Neuronal stem cell (in vitro differentiated cells): ENCODE measurements at regions not wholly inside any gene's neighbourhood (a gene's known extent, or its start where the extent isn't known, plus 50 kb on each side); places are given as distances from the start of the nearest gene placed in this dataset.

Experiments used
- DNase-seq: peaks from one replicate; pipeline ENCODE4 v3.0.0-alpha.2; 2013; ENCODE audit warnings: low spot score
- H2AFZ ChIP-seq: one replicate; pipeline ENCODE4 v1.6.1; 2013; ENCODE audit warnings: mild to moderate bottlenecking, low read length, inconsistent platforms
- H2AK5ac ChIP-seq: 2 replicates; pipeline ENCODE4 v1.6.1; 2013; ENCODE audit warnings: low read depth, mild to moderate bottlenecking, inconsistent platforms, low read length, moderate library complexity, mixed read lengths
- H2BK120ac ChIP-seq: 2 replicates; pipeline ENCODE4 v1.6.1; 2013; ENCODE audit warnings: low read depth, mild to moderate bottlenecking, inconsistent platforms, low read length, moderate library complexity, mixed read lengths
- H2BK12ac ChIP-seq: one replicate; pipeline ENCODE4 v1.6.1; 2013; ENCODE audit warnings: low read length, inconsistent platforms
- H2BK15ac ChIP-seq: 2 replicates; pipeline ENCODE4 v1.6.1; 2013; ENCODE audit warnings: mild to moderate bottlenecking, low read length, inconsistent platforms, mixed read lengths
- H2BK5ac ChIP-seq: one replicate; pipeline ENCODE4 v1.6.1; 2013; ENCODE audit warnings: inconsistent platforms, mild to moderate bottlenecking, low read length, moderate library complexity
- H3K14ac ChIP-seq: one replicate; pipeline ENCODE4 v1.6.1; 2013; ENCODE audit warnings: low read length, inconsistent platforms
- H3K18ac ChIP-seq: 2 replicates; pipeline ENCODE4 v1.6.1; 2013; ENCODE audit warnings: low read length, inconsistent platforms
- H3K23ac ChIP-seq: 2 replicates; pipeline ENCODE4 v1.6.1; 2013; ENCODE audit warnings: low read depth, mild to moderate bottlenecking, mixed read lengths, low read length, inconsistent platforms; ENCODE audit not compliant: poor library complexity
- H3K27ac ChIP-seq: replicated peaks from 3 replicates; pipeline ENCODE4 v1.5.1; 2013; ENCODE audit warnings: low read length, inconsistent platforms
- H3K27me3 ChIP-seq, 3 experiments: 2 replicates each; pipeline ENCODE4 v1.6.1; 2013; ENCODE audit warnings: low read length in 3 of 3, mild to moderate bottlenecking in 2 of 3, inconsistent platforms in 1 of 3, low read depth in 1 of 3, mixed read lengths in 1 of 3, moderate library complexity in 1 of 3; ENCODE audit not compliant: control insufficient read depth in 3 of 3, insufficient read depth in 3 of 3
- H3K36me3 ChIP-seq, 2 donors: replicated peaks in 1 of 2; 2 replicates each; pipeline ENCODE4 v1.6.1; 2013; ENCODE audit warnings: low read length in 2 of 2; ENCODE audit not compliant: control insufficient read depth in 2 of 2, insufficient read depth in 2 of 2
- H3K4ac ChIP-seq: 2 replicates; pipeline ENCODE4 v1.6.1; 2013; ENCODE audit warnings: inconsistent platforms, mild to moderate bottlenecking, low read length, moderate library complexity
- H3K4me1 ChIP-seq, 2 donors: 1 replicate in 1 of 2; 2 replicates in 1 of 2; pipeline ENCODE4 v1.6.1; 2013; ENCODE audit warnings: low read length in 2 of 2, low read depth in 1 of 2; ENCODE audit not compliant: control insufficient read depth in 2 of 2, insufficient read depth in 1 of 2
- H3K4me2 ChIP-seq: one replicate; pipeline ENCODE4 v1.6.1; 2013; ENCODE audit warnings: mild to moderate bottlenecking, low read length, inconsistent platforms; ENCODE audit not compliant: insufficient read depth, poor library complexity, severe bottlenecking
- H3K4me3 ChIP-seq, 2 donors: 2 replicates each; pipeline ENCODE4 v1.5.1; 2013; ENCODE audit warnings: low read length in 2 of 2, mild to moderate bottlenecking in 2 of 2, inconsistent platforms in 1 of 2, moderate library complexity in 1 of 2
- H3K79me1 ChIP-seq: one replicate; pipeline ENCODE4 v1.6.1; 2013; ENCODE audit warnings: low read depth, mild to moderate bottlenecking, inconsistent platforms, low read length, moderate library complexity
- H3K9ac ChIP-seq: one replicate; pipeline ENCODE4 v1.6.1; 2013; ENCODE audit warnings: mild to moderate bottlenecking, low read depth, low read length, inconsistent platforms; ENCODE audit not compliant: poor library complexity
- H3K9me3 ChIP-seq, 2 donors: replicated peaks in 1 of 2; 2 replicates each; pipeline versions ENCODE3 to v1.6.1; 2013; ENCODE audit warnings: low read length in 2 of 2, mild to moderate bottlenecking in 2 of 2, inconsistent platforms in 1 of 2, low read depth in 1 of 2, mixed read lengths in 1 of 2, moderate library complexity in 1 of 2; ENCODE audit not compliant: control insufficient read depth in 2 of 2, insufficient read depth in 1 of 2
- H4K8ac ChIP-seq: one replicate; pipeline ENCODE4 v1.6.1; 2013; ENCODE audit warnings: low read depth, mild to moderate bottlenecking, inconsistent platforms, low read length, moderate library complexity
- H4K91ac ChIP-seq: one replicate; pipeline ENCODE4 v1.6.1; 2013; ENCODE audit warnings: low read length, low read depth, mild to moderate bottlenecking, inconsistent platforms; ENCODE audit not compliant: poor library complexity
- WGBS, 2 donors: extraction: QIAGEN DNeasy Blood & Tissue Kit; methylation state at CpG; one replicate each; pipeline ENCODE4 v1.1.7; 2013; ENCODE audit warnings: missing lambda C conversion rate in 2 of 2, mixed read lengths in 1 of 2; ENCODE audit not compliant: insufficient read length in 2 of 2, insufficient replicate concordance in 1 of 2; ENCODE audit errors: extremely low coverage in 2 of 2; 5-methylcytosine and 5-hydroxymethylcytosine counted together

DNA sequence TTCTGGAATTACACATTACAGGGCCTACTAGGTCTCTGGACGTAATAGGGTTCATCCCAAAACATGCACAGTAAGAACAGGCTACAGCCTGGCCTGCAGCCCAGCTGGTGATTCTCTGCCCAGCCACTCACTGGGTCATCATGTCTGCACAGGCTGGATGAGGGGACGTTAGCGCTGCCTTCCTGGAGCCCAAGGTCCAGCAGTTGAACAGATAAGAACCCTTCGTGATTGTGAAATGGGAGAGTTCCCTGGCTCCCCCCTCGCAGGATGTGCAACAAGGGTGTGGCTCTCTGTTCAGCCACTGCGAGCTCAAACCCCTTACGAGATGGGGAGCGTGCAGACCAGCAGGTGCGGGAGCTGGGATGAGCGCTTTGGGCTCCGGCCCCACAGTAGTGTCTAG, 200.0 kb upstream of the CDH5 start:
- Histone ChIP-seq H3K36me3 (no peaks in the 10 kb centered on the region), H2BK12ac (no peak overlapping the region), H3K18ac (no peak overlapping the region), H2BK15ac (no peak overlapping the region), H2BK5ac (no peak overlapping the region), H2BK120ac (no peak overlapping the region), H3K4me2 (no peak overlapping the region), H3K4ac (no peak overlapping the region), H2AK5ac (no peak overlapping the region), H3K9ac (no peak overlapping the region), H3K79me1 (no peaks in the 10 kb centered on the region), H3K9me3 (peaks cover 0 to 6% of the 10 kb centered on the region in 2 donors), H3K27ac (no peak overlapping the region), H4K91ac (no peak overlapping the region), H4K8ac (no peak overlapping the region), H3K14ac (no peak overlapping the region), H2AFZ (no peak overlapping the region), H3K4me3 (no peak overlapping the region), H3K27me3 (no peaks in the 10 kb centered on the region), H3K4me1 (no peaks in the 10 kb centered on the region), H3K23ac (no peak overlapping the region)
- no CpG with 5 or more reads among the region's 11 CpGs for WGBS, 2 donors
- DNase-seq, result no peak

- WGBS, 2 donors, result no CpG with 5 or more reads among the region's 2 CpGs
- H2AK5ac ChIP-seq, result no peak overlapping the region
- no peaks in the 10 kb centered on the region for H3K4me1 ChIP-seq
- no peak overlapping the region for H3K9ac ChIP-seq
- no peaks in the 10 kb centered on the region for H3K27me3 ChIP-seq
- no peak overlapping the region for H4K91ac ChIP-seq
- no peak overlapping the region for H3K27ac ChIP-seq
- no peak overlapping the region for H3K18ac ChIP-seq
- no peak overlapping the region for H3K4ac ChIP-seq
- no peak overlapping the region for H2BK120ac ChIP-seq
- no peak overlapping the region for H3K23ac ChIP-seq
- H2BK12ac ChIP-seq, result no peak overlapping the region
- no peak for DNase-seq
- no peak overlapping the region for H2BK5ac ChIP-seq
- H3K4me2 ChIP-seq, result no peak overlapping the region
- H2AFZ ChIP-seq, result no peak overlapping the region
- H2BK15ac ChIP-seq, result no peak overlapping the region
- peaks cover 0 to 6% of the 10 kb centered on the region in 2 donors for H3K9me3 ChIP-seq
- H3K36me3 ChIP-seq, result no peaks in the 10 kb centered on the region
- H3K79me1 ChIP-seq, result no peaks in the 10 kb centered on the region
- H3K14ac ChIP-seq, result no peak overlapping the region
- H3K4me3 ChIP-seq, result no peak overlapping the region
- no peak overlapping the region for H4K8ac ChIP-seq
These were observed 200.6 kb upstream of the CDH5 start for GRCh38 chr16:66165879-66166278.

DNA sequence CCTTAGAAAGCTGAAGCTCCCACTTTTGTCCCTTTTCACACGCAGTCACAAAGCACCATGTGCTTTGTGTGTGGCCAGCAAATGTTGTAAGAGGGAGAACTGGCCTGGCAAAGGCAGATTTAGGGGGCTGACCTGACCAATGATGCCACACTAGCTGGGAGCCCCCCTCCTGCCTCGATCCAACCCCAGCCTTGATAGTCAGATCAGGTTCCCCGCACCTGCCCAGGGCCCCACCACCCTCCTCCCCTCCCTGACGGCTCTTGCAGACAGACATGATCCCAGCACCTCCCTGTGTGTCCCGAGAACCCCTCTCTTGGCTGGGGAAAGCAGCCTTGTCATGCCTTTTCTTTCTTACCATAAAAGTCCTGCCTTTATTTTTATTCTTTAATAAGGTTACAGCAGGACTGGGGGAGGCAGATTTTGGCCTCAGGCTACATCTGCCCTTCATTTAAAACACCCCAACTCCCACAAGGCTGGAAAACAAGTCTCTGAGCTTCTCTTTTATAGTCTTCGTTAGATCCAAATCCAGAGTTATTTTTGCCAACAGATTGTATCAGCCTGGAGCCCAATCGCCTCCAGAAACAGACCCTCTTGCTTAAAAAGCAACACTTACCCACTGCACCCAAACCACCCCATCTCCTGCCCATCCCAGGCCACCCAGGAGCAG, 201.8 kb upstream of the CDH5 start:
- Histone ChIP-seq H3K4me2 (no peak overlapping the region), H3K27ac (no peak overlapping the region), H3K79me1 (no peaks in the 10 kb centered on the region), H3K9me3 (peaks cover 0 to 6% of the 10 kb centered on the region in 2 donors), H2BK5ac (no peak overlapping the region), H3K4me3 (no peak overlapping the region), H3K9ac (no peak overlapping the region), H2AFZ (no peak overlapping the region), H3K14ac (no peak overlapping the region), H2AK5ac (peak overlapping the region; percentile 12), H3K4me1 (no peaks in the 10 kb centered on the region), H3K36me3 (no peaks in the 10 kb centered on the region), H4K91ac (no peak overlapping the region), H3K27me3 (no peaks in the 10 kb centered on the region), H4K8ac (no peak overlapping the region), H3K4ac (no peak overlapping the region), H3K18ac (peak overlapping the region; percentile 32), H2BK120ac (no peak overlapping the region), H3K23ac (no peak overlapping the region), H2BK12ac (no peak overlapping the region), H2BK15ac (no peak overlapping the region)
- no peak for DNase-seq
- WGBS, 2 donors, result no CpG with 5 or more reads among the region's 7 CpGs

DNA sequence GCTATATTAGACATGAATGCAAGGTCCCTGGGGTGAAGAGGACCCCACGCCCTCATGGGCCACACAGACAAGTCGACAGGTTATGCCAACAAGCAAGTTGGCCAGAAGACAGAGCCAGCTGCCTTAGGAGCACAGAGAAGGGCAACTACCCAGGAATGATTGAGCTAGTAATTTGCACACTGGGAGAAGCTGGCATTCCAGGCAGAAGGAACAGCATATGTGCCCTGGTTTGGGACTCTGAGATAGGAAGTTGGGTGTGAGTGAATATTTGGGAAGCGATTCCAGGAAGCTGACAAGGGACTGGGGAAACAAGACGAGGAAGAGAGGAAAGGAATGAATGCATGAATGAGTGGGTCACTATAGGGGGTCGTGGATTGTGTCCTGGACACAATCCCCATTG, 203.7 kb upstream of the CDH5 start:
- H4K8ac ChIP-seq, result no peak overlapping the region

More for the DNA sequence above, 203.7 kb upstream of the CDH5 start:
- Histone ChIP-seq H2BK12ac (no peak overlapping the region), H3K9ac (no peak overlapping the region), H3K27me3 (no peaks in the 10 kb centered on the region), H3K79me1 (no peaks in the 10 kb centered on the region), H2BK5ac (no peak overlapping the region), H3K4me3 (no peak overlapping the region), H3K18ac (peak overlapping the region; percentile 6), H3K4me1 (no peaks in the 10 kb centered on the region), H3K4ac (no peak overlapping the region), H3K9me3 (peaks cover 0 to 6% of the 10 kb centered on the region in 2 donors), H2AFZ (no peak overlapping the region), H3K36me3 (no peaks in the 10 kb centered on the region), H4K91ac (no peak overlapping the region), H2BK120ac (no peak overlapping the region), H3K23ac (no peak overlapping the region), H3K14ac (no peak overlapping the region), H2BK15ac (no peak overlapping the region), H3K27ac (no peak overlapping the region), H2AK5ac (no peak overlapping the region), H3K4me2 (no peak overlapping the region)
- DNase-seq, result no peak
- no CpG with 5 or more reads among the region's 5 CpGs for WGBS, 2 donors
